Breast epithelium (tissue), 4 donors: ENCODE measurements at regions not wholly inside any gene's neighbourhood (a gene's known extent, or its start where the extent isn't known, plus 50 kb on each side); places are given as distances from the start of the nearest gene placed in this dataset.

Experiments used
- DNase-seq, 2 donors: peaks; one replicate each; pipeline ENCODE4 v3.0.0-alpha.2; 2019; ENCODE audit warnings: low spot score in 2 of 2
- H3K27ac ChIP-seq, 2 donors: fragments of 200-600 bp; sonication (generic) in 1 of 2; one replicate each; pipeline ENCODE4 v1.5.1; 2016 to 2019; ENCODE audit warnings: mild to moderate bottlenecking in 1 of 2
- H3K27me3 ChIP-seq, 2 donors: fragments of 200-600 bp; sonication (generic) in 1 of 2; one replicate each; pipeline versions ENCODE4 v1.5.1 to v1.6.0; 2017 to 2019; ENCODE audit warnings: control low read depth in 1 of 2, mild to moderate bottlenecking in 1 of 2
- H3K36me3 ChIP-seq: fragments of 200-600 bp; one replicate; pipeline ENCODE4 v1.5.1; 2019
- H3K4me1 ChIP-seq, 2 donors: fragments of 200-600 bp; sonication (generic); one replicate each; pipeline ENCODE4 v1.5.1; 2016 to 2019; ENCODE audit warnings: control low read depth in 1 of 2
- H3K4me3 ChIP-seq, 3 donors: fragments of 200-600 bp; sonication (generic); 1 replicate in 2 of 3; 2 replicates in 1 of 3; pipeline ENCODE4 v1.5.1; 2016 to 2019; ENCODE audit warnings: mild to moderate bottlenecking in 3 of 3, moderate library complexity in 2 of 3
- H3K9me3 ChIP-seq, 2 donors: fragments of 200-600 bp; sonication (generic) in 1 of 2; one replicate each; pipeline ENCODE4 v1.5.1; 2016 to 2019; ENCODE audit warnings: control low read depth in 1 of 2
- POLR2A ChIP-seq: fragments of 450-650 bp; IDR thresholded peaks from one replicate; pipeline ENCODE4 v1.6.1; 2016; ENCODE audit warnings: antibody characterized with exemption, mild to moderate bottlenecking, moderate library complexity
- POLR2AphosphoS5 ChIP-seq, 3 donors: sonication (generic); formaldehyde crosslinking; IDR thresholded peaks; one replicate each; pipeline ENCODE4 v1.6.1; 2017; ENCODE audit warnings: antibody characterized with exemption in 3 of 3
- intact Hi-C: fragments of 100-400 bp; cut with DNase I; formaldehyde crosslinking; loops from one replicate; pipeline ENCODE4 v1.15.1; 2023; ENCODE audit warnings: low total_unique reads
- TF ChIP-seq, protein P1 (sequence below), 3 donors: fragments of 450-650 bp; IDR thresholded peaks; one replicate each; pipeline ENCODE4 v1.5.1; 2016 to 2017; ENCODE audit warnings: antibody characterized with exemption in 3 of 3, mild to moderate bottlenecking in 3 of 3, moderate library complexity in 3 of 3

DNA sequence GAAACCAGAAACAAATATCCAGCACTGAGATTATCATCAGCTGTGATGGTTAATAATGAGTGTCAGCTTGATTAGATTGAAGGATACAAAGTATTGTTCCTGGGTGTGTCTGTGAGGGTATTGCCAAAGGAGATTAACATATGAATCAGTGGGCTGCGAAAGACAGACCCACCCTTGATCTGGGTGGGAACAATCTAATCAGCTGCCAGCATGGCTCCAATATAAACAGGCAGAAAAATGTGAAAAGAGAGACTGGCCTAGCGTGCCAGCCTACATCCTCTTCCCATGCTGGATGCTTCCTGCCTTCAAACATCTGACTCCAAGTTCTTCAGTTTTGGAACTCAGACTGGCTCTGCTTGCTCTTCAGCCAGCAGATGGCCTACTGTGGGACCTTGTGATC lies 869.5 kb downstream of the SI start:
- TF ChIP-seq, protein P1, sequence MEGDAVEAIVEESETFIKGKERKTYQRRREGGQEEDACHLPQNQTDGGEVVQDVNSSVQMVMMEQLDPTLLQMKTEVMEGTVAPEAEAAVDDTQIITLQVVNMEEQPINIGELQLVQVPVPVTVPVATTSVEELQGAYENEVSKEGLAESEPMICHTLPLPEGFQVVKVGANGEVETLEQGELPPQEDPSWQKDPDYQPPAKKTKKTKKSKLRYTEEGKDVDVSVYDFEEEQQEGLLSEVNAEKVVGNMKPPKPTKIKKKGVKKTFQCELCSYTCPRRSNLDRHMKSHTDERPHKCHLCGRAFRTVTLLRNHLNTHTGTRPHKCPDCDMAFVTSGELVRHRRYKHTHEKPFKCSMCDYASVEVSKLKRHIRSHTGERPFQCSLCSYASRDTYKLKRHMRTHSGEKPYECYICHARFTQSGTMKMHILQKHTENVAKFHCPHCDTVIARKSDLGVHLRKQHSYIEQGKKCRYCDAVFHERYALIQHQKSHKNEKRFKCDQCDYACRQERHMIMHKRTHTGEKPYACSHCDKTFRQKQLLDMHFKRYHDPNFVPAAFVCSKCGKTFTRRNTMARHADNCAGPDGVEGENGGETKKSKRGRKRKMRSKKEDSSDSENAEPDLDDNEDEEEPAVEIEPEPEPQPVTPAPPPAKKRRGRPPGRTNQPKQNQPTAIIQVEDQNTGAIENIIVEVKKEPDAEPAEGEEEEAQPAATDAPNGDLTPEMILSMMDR (IDR thresholded peaks at IDR 0.05) = no peak
- TF ChIP-seq POLR2A = no peak
- TF ChIP-seq POLR2AphosphoS5 (IDR thresholded peaks at IDR 0.05) = no peak
- H3K4me3 ChIP-seq = no peak overlapping the region
- H3K27me3 ChIP-seq = no peaks in the 10 kb centered on the region
- intact Hi-C loops = no loop called here
- H3K9me3 ChIP-seq = no peaks in the 10 kb centered on the region
- no peak for DNase-seq
- no peak overlapping the region for H3K27ac ChIP-seq
- H3K36me3 ChIP-seq = no peaks in the 10 kb centered on the region
- no peaks in the 10 kb centered on the region for H3K4me1 ChIP-seq

GRCh38 chr3:164208048-164208447 lies 870.2 kb downstream of the SI start:
- H3K9me3 ChIP-seq = no peaks in the 10 kb centered on the region
- H3K4me3 ChIP-seq = no peak overlapping the region
- H3K4me1 ChIP-seq = no peaks in the 10 kb centered on the region
- no peaks in the 10 kb centered on the region for H3K27me3 ChIP-seq
- TF ChIP-seq POLR2A (no peak), POLR2AphosphoS5 (IDR thresholded peaks at IDR 0.05) (no peak)
- TF ChIP-seq, protein P1 (IDR thresholded peaks at IDR 0.05) = no peak
- intact Hi-C loops = no loop called here
- no peak overlapping the region for H3K27ac ChIP-seq
- no peaks in the 10 kb centered on the region for H3K36me3 ChIP-seq
- DNase-seq = no peak

DNA sequence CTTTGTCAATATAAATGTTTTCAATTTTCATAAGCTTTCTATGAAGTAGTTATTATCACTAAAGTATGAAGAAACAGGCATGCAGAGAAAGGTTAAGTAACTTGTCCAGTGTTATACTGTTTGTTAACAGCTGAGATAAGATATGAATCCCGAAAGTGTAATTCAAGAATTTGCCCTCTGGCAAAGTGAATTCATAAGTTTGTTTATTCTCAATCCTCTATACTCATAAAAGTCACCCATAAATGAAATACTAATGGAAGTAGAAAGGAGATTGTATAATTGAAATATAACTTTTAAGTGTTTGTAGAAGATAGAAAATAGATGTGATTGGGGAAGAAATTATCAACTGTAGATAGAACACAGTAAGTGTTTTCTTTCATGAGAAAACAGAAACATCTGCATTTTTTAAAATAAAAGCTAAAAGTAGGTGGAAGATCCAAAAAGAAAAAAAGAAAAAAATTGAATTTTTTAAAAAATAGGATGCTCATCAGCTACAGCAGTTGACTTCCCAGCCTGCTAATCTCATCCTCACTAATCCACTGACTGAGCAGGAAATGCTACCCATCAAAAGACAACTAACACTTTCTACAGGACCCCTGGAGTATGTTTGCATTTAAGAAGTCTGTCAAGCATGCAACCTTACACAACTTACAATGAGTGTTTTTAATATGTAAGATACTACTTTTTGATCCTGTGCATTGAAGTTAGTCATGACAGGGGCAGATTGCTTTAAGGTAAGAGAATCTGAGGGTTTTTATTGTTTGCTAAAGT lies 878.1 kb downstream of the SI start:
- no peak overlapping the region for H3K27ac ChIP-seq
- H3K4me1 ChIP-seq = no peaks in the 10 kb centered on the region
- no peaks in the 10 kb centered on the region for H3K27me3 ChIP-seq
- TF ChIP-seq POLR2A (no peak), POLR2AphosphoS5 (IDR thresholded peaks at IDR 0.05) (no peak)
- TF ChIP-seq, protein P1 (IDR thresholded peaks at IDR 0.05) = no peak
- no peaks in the 10 kb centered on the region for H3K9me3 ChIP-seq
- no peak overlapping the region for H3K4me3 ChIP-seq
- intact Hi-C loops = no loop called here
- no peak for DNase-seq
- no peaks in the 10 kb centered on the region for H3K36me3 ChIP-seq

GRCh38 chr3:164196477-164196876 lies 881.8 kb downstream of the SI start:
- Histone ChIP-seq H3K36me3 (no peaks in the 10 kb centered on the region), H3K9me3 (no peaks in the 10 kb centered on the region), H3K4me1 (no peaks in the 10 kb centered on the region), H3K4me3 (no peak overlapping the region), H3K27me3 (no peaks in the 10 kb centered on the region), H3K27ac (no peak overlapping the region)
- TF ChIP-seq, protein P1 (IDR thresholded peaks at IDR 0.05) = no peak
- TF ChIP-seq POLR2A (no peak), POLR2AphosphoS5 (IDR thresholded peaks at IDR 0.05) (no peak)
- no peak for DNase-seq
- intact Hi-C loops = no loop called here

DNA sequence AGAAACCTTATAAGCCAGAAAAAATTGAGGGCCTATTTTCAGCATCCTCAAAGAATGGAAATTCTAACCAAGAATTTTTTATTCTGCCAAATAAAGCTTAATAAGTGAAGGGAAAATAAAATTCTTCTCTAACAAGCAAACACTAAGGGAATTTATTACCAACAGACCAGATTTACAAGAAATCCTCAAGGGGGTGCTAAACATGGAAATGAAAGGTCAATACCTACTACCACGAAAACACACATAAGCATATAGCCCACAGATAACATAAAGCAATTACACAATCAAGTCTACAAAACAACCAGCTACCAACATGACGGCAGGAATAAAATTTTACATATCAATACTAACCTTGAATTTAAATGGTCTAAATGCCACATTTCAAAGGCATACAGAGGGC lies 883.5 kb downstream of the SI start:
- no peak for DNase-seq
- Histone ChIP-seq H3K36me3 (no peaks in the 10 kb centered on the region), H3K4me1 (no peaks in the 10 kb centered on the region), H3K9me3 (no peaks in the 10 kb centered on the region), H3K4me3 (no peak overlapping the region), H3K27me3 (no peaks in the 10 kb centered on the region), H3K27ac (no peak overlapping the region)
- intact Hi-C loops = no loop called here
- TF ChIP-seq POLR2AphosphoS5 (IDR thresholded peaks at IDR 0.05) = no peak
- TF ChIP-seq, protein P1 (IDR thresholded peaks at IDR 0.05) = no peak
- TF ChIP-seq POLR2A = no peak
